Stimulated activated memory B cell treated with anti-CD40 and anti-IgM and Interleukin-4, amounts not matched to agents 10 μg/mL and 1 μg/mL and 100 μg/mL, for 72 hours (primary cell): ENCODE measurements at regions not wholly inside any gene's neighbourhood (a gene's known extent, or its start where the extent isn't known, plus 50 kb on each side); places are given as distances from the start of the nearest gene placed in this dataset.

Experiments
- ATAC-seq: fragments of 150-1000 bp; cut with Tn5 transposase; 2 replicates; pipeline ENCODE4 v1.10.0; 2021
- H3K27ac Mint-ChIP-seq: one replicate; pipeline ENCODE4 v1.8.0; 2022; ENCODE audit warnings: mild to moderate bottlenecking, mixed read lengths
- H3K27me3 Mint-ChIP-seq: one replicate; pipeline ENCODE4 v1.8.0; 2022; ENCODE audit warnings: mixed read lengths
- H3K36me3 Mint-ChIP-seq: one replicate; pipeline ENCODE4 v1.8.0; 2022; ENCODE audit warnings: mixed read lengths
- H3K4me1 Mint-ChIP-seq: one replicate; pipeline ENCODE4 v1.8.0; 2022; ENCODE audit warnings: mixed read lengths
- H3K4me3 Mint-ChIP-seq: one replicate; pipeline ENCODE4 v1.8.0; 2022; ENCODE audit warnings: mild to moderate bottlenecking, moderate library complexity, mixed read lengths
- H3K9me3 Mint-ChIP-seq: one replicate; pipeline ENCODE4 v1.8.0; 2022; ENCODE audit warnings: mixed read lengths

DNA sequence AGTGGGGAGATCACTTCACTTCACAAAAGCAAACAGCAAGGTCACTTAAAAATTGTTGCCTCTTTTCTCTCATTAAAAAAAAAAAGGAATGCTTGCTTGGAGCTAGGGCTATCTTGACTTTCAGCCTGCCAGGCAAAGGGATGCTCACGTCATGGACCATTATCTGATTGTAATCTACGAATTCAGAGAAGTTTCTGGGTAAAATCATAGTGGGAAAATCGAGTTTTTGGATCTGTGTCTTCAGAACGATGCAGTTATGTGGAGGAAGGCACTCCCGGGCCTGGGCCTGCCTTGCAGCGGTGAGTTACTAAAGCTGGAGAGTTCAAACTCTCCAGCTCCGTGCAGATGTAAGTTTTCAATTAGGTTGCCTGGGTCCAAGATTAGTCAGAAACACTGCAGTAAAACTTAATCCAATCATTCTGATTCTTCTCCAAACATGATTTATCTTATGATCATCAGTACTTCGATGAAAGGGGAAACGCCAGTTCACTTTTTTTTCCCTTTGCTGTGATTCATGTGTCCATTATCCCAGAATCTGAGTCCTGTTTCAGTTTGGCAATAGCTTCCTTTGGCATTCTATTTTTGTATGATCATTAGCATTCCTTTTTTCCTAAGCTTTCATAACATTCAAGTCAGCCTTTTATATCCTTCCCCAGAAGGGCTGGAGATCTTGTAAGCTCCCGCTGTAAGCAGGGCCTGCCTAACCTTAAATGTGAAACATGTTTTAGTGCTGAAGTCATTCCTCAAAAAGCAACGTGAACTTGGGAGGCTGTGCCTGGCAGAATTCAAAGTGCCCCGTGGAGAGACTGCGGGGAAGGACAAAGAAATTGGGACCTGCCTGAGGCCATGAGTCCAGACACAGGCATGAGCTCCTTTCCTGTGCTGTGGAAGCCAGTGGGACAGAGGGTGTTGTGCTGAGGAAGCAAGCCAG lies 119.3 kb upstream of the TWIST2 start:
- peaks cover 7% of the 10 kb centered on the region for H3K9me3 Mint-ChIP-seq
- H3K27me3 Mint-ChIP-seq, result peaks cover 8% of the 10 kb centered on the region
- H3K36me3 Mint-ChIP-seq, result no peaks in the 10 kb centered on the region
- ATAC-seq, result no peak
- no peak overlapping the region for H3K4me3 Mint-ChIP-seq
- H3K4me1 Mint-ChIP-seq, result no peaks in the 10 kb centered on the region
- H3K27ac Mint-ChIP-seq, result no peak overlapping the region

DNA sequence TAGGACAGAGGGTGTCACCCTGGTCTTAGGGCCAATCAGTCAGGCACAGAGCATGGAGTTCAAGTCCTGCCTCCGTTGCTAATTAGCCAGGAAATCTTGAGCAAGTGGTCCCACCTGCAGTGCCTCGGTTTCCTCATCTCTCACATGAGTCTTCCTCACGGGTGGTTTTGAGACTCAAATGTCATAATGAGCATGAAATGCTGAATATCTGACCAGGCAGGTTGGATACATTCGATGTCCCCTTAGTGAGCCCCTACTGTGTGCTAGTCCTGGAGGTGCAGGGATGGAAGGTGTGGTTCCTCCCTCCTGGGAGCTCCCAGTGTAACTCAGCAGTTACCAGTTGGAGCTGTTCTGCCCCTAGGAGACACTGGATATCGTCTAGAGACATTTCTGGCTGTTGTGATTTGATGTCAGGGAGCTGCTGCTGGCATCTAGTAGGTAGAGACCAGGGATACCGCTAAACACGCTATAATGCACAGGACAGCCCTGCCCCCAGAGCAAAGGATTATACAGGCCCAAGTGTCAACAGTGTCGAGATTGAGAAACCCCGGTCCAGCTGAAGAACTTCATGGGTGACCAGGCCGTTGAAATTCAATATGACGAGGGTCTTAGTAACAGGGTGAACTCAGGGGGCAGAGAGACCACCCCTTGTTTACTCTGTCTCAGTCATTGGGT lies 118.5 kb upstream of the TWIST2 start:
- Mint-ChIP-seq H3K27me3 (peaks cover 8% of the 10 kb centered on the region), H3K36me3 (no peaks in the 10 kb centered on the region), H3K4me1 (no peaks in the 10 kb centered on the region), H3K4me3 (no peak overlapping the region), H3K9me3 (peaks cover 6% of the 10 kb centered on the region), H3K27ac (no peak overlapping the region)
- no peak for ATAC-seq

DNA sequence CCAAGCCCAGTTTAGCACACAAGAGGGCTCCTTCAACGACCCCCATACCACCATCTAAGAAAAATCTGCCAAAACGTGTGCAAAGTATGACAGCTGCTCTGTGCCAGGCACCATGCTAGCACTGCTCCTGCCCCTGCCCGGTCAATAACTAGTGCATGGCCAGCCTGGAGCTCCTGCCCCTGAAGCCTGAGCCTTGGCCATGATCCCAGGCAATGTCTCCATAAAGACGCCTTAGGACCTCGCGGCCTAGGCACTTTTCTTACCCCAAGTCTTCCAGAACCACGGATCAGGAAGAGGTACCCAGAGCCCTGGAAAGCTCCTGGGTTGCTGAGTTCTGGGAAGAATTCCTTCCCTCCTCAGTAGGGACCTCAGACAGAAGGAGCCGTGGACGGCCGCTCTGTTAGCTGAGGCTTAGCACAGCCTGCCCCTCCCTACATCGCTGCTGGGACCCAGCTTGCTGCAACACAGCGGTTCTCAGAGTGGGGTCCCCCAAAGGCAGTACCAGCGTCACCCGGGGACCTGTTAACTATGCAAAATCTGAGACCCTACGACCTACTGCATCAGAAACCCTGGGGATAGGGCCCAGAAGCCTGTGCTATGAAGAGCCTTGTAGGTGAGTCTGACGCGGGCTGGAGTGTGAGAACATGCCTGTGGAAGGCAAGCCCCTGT lies 117.8 kb upstream of the TWIST2 start:
- peaks cover 6% of the 10 kb centered on the region for H3K9me3 Mint-ChIP-seq
- ATAC-seq, result no peak
- no peak overlapping the region for H3K27ac Mint-ChIP-seq
- no peak overlapping the region for H3K4me3 Mint-ChIP-seq
- H3K4me1 Mint-ChIP-seq, result no peaks in the 10 kb centered on the region
- peaks cover 16% of the 10 kb centered on the region for H3K27me3 Mint-ChIP-seq
- H3K36me3 Mint-ChIP-seq, result no peaks in the 10 kb centered on the region

DNA sequence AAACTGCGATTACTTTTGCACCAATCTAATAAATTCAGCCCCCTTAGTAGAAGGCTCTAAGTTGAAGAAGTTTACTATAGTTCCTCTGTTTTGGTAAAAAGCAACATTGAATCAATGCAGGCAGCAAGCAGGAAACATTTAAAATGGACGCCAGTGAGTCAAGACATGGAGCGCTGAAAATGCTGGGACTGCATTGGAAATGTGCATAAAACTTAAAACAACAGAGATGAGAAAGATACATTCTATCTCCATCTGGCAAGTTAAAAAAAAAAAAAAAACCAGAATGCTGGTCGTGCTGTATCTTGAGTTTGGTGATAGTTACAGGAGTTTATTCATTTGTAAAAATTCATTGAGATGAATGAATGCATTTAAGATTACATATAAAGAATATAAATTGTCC lies 117.0 kb upstream of the TWIST2 start:
- Mint-ChIP-seq H3K4me3 (no peak overlapping the region), H3K27me3 (peaks cover 19% of the 10 kb centered on the region), H3K4me1 (no peaks in the 10 kb centered on the region), H3K9me3 (peaks cover 6% of the 10 kb centered on the region), H3K27ac (no peak overlapping the region), H3K36me3 (no peaks in the 10 kb centered on the region)
- ATAC-seq, result no peak

DNA sequence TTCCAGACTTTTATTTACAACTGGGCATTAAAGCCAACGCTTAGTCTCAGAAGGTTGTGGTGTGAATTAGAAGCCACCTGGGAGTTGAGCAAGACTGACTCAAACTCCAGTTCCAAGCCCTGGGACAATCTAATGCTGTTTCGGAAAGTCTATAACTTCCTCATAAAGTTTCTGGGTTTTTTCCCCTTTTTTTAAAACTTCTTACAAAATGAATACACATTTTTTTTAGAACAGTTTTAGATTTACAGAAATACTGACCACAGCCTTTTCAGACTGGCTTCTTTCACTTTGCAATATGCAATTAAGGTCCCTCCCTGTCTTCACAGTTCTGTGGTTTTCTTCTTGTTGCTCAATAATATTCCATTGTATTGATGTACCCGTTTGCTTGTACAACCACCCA lies 115.9 kb upstream of the TWIST2 start:
- Mint-ChIP-seq H3K27me3 (peaks cover 21% of the 10 kb centered on the region), H3K9me3 (peaks cover 4% of the 10 kb centered on the region), H3K27ac (no peak overlapping the region), H3K4me1 (no peaks in the 10 kb centered on the region), H3K4me3 (no peak overlapping the region), H3K36me3 (no peaks in the 10 kb centered on the region)
- no peak for ATAC-seq

DNA sequence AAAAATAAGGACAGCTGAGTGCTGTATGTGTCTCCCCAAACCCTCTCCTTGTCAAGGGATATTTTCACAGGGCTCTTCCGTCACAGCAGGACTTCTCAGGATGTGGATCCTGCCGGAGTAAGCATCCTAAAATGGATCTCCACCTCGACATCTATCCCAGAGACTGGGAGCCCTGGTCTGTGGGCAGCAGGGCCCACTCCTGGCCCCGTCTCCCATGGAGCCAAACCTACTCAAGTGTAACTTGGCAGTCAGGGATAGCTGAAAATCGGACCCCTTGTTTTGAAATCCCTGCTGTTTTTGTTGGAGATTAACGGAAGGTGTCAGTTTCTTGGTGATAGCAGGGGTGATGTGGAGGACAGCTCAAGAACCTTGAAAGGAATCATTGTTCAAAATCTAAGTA lies 109.0 kb upstream of the TWIST2 start:
- no peak overlapping the region for H3K4me3 Mint-ChIP-seq
- no peaks in the 10 kb centered on the region for H3K9me3 Mint-ChIP-seq
- ATAC-seq, result no peak
- no peaks in the 10 kb centered on the region for H3K36me3 Mint-ChIP-seq
- H3K4me1 Mint-ChIP-seq, result no peaks in the 10 kb centered on the region
- H3K27ac Mint-ChIP-seq, result no peak overlapping the region
- peaks cover 77% of the 10 kb centered on the region for H3K27me3 Mint-ChIP-seq

DNA sequence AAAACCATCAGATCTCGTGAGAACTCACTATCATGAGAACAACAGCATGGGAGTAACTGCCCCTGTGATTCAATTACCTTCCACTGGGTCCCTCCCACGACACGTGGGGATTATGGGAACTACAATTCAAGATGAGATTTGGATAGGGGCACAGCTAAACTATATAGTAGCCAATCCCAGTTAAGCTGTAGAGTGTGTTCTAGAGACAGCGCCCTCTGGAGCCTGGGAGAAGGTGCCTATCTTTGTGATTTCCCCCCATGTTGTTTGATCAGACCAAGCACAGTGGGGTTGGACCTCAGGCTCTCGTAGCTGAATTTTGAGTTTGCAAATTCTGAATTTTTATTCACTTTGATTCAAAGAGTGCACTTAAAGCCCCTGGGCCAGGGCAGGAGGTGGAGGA lies 108.2 kb upstream of the TWIST2 start:
- no peak overlapping the region for H3K27ac Mint-ChIP-seq
- H3K4me3 Mint-ChIP-seq, result no peak overlapping the region
- H3K36me3 Mint-ChIP-seq, result no peaks in the 10 kb centered on the region
- H3K9me3 Mint-ChIP-seq, result no peaks in the 10 kb centered on the region
- H3K4me1 Mint-ChIP-seq, result no peaks in the 10 kb centered on the region
- ATAC-seq, result no peak
- peaks cover 81% of the 10 kb centered on the region for H3K27me3 Mint-ChIP-seq

DNA sequence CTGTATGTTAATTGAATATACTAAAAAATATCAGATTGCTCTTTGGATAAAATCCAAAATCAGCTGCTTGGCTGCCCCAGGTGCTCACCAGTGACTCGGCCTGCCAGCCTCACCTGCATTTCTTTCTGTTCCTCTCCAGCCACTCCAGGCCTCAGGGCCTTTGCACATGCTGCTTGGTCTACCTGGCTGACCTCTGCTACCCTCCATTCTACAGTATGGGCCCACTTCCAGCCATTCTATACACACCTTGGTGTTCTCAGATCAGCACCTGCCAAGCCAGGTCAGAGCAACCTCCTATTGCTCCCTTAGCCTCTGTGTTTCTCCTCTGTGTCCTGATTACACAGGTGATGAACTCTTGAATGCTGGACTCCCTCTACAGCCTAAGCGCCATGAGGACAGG lies 106.6 kb upstream of the TWIST2 start:
- Mint-ChIP-seq H3K27me3 (peaks cover 84% of the 10 kb centered on the region), H3K4me3 (no peak overlapping the region), H3K9me3 (no peaks in the 10 kb centered on the region), H3K36me3 (no peaks in the 10 kb centered on the region), H3K27ac (no peak overlapping the region), H3K4me1 (no peaks in the 10 kb centered on the region)
- no peak for ATAC-seq

DNA sequence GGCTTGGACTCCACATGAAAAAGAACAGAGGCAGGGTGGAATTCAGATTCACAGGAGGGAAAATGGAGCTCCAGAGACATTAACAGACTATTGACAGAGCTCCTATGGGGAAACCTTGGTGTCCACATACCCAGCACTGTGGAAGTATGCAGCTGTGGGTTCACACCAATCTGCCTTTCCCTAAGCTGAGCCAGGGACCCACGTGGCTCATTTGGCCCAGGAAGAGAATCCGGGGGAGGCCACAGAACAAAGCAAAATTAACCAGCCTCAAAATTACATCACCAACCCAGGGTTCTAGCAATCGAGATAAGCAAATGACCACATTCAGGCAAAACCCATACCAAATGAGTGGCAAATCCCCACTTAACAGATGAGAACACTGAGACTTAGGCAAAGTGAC lies 105.8 kb upstream of the TWIST2 start:
- Mint-ChIP-seq H3K4me1 (no peaks in the 10 kb centered on the region), H3K36me3 (no peaks in the 10 kb centered on the region), H3K4me3 (no peak overlapping the region), H3K9me3 (no peaks in the 10 kb centered on the region), H3K27me3 (peaks cover 83% of the 10 kb centered on the region), H3K27ac (no peak overlapping the region)
- no peak for ATAC-seq

DNA sequence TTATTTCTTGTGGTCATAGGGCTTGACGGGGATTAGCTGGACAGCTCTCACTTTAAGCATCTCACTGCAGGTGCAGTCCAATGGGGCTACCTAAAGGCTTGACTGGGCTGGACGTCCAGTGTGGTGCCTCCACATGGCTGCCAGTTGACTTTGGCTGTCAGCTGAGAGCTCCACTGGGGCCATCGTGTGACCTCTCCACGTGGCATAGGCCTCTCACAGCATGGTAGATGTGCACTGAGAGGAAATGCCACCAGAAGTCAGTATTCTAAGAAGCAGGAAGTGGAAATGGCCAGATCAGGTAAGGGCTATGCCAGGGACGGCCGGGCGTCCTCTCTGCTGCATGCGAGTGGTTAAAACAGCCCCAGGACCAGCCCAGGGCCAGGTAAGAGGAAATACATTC lies 105.2 kb upstream of the TWIST2 start:
- Mint-ChIP-seq H3K9me3 (no peaks in the 10 kb centered on the region), H3K27me3 (peaks cover 77% of the 10 kb centered on the region)

DNA sequence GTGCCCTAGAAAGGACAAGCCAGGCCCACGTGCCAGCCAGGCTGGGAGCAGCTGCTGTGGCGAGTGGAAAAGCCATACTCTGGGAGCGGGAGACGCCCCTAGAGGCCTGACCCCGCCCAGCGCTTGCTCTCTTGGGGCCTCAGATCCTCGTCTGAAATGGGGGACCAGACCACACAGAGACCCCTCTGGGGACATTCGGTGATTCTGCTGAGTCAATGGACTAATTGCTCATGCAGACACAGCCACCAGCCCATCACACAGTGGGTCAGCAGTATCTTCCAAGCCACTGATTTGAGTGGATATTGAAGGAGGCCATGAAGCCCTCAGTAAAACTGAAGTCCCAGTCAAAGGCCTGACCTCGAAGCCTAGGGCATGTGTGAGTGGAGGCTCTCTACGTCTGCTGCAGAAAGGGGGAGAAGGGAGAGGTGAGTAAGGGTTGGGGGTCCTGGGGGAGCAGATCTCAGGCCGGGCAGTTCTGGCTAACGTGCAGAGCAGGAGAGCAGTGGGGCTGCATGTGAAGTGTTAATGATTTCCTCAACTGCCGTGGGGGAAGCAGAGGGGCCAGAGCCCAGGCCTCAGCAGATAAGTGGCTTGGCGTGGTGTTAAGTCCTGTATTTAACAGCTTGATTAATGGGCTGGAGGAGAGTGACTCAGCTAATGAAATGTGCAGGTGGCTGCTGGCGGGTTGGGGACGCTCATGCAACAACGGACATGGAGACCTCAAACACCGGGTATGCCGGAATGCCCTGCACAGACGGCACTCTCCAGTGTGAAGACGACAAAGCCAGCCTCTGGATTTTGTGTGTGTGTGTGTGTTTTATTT lies 104.4 kb upstream of the TWIST2 start:
- Mint-ChIP-seq H3K27ac (no peak overlapping the region), H3K36me3 (no peaks in the 10 kb centered on the region), H3K4me1 (no peaks in the 10 kb centered on the region), H3K9me3 (no peaks in the 10 kb centered on the region), H3K27me3 (peaks cover 75% of the 10 kb centered on the region), H3K4me3 (no peak overlapping the region)
- no peak for ATAC-seq

More for the DNA sequence above, 105.2 kb upstream of the TWIST2 start:
- no peak overlapping the region for H3K27ac Mint-ChIP-seq
- ATAC-seq, result no peak
- H3K36me3 Mint-ChIP-seq, result no peaks in the 10 kb centered on the region
- no peak overlapping the region for H3K4me3 Mint-ChIP-seq
- H3K4me1 Mint-ChIP-seq, result no peaks in the 10 kb centered on the region

DNA sequence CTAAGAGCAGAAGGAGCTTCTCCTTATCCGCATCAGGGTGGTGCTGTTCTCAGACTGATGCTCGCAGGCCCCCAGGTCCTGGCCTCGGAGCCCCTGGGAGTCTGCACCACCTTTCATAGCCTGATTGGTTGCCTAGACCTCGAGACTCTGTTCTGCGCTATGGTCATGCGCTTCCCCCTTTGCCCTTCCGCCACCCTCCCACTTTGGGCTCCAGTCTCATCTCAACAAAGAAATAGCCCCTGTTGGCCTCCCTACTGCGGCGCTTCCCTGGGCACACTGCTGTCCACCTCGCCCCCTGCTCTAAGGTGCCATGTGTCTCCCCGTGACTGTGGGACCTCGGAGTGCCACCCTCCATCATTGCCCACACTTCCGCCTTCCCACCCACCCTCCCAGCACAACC lies 102.9 kb upstream of the TWIST2 start:
- Mint-ChIP-seq H3K9me3 (peaks cover 9% of the 10 kb centered on the region), H3K27me3 (peaks cover 60% of the 10 kb centered on the region), H3K4me1 (no peaks in the 10 kb centered on the region), H3K27ac (no peak overlapping the region), H3K4me3 (no peak overlapping the region), H3K36me3 (no peaks in the 10 kb centered on the region)
- ATAC-seq, result no peak

DNA sequence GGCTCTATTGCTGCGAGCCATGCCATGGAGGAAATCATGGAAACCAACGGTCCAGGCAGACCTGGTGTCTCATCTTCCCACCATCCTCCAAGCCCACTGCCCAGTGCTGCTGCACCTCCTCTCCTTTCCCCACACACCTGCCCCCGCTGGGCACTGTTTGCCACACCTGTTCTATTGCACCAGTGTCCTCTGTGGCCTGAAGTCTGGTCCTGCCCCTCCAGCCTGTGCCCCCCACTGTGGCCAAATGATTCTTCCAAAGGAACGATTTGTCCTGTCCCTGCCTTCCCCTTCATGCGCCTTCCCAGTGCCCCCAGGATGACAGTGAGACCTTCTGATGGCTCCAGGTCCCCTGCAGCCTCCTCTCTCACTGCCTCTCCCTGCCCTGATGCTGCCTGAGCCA lies 101.9 kb upstream of the TWIST2 start:
- H3K4me1 Mint-ChIP-seq, result no peaks in the 10 kb centered on the region

DNA sequence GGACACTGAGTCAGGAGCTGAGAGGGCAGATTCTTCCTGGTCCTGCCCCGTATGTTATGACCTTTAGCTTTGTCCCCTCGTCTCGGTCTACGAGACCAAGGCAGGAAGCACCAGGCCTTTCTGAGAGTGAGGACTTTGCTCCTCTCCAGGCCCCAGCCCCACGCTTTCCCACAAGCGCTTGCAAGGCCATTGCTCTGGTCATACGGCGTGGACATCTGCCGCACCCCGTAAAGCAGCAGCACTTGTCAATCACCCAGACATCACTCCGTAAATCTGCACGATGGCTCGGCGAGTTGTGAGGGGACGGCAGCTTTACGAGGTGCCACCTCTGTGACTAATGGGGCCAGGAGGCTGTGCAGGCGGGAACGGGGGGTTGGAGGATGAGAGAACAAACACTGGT lies 100.8 kb upstream of the TWIST2 start:
- no peak for ATAC-seq
- no peaks in the 10 kb centered on the region for H3K36me3 Mint-ChIP-seq
- H3K4me3 Mint-ChIP-seq, result no peak overlapping the region
- H3K27me3 Mint-ChIP-seq, result peaks cover 41% of the 10 kb centered on the region
- H3K4me1 Mint-ChIP-seq, result no peaks in the 10 kb centered on the region
- peaks cover 13% of the 10 kb centered on the region for H3K9me3 Mint-ChIP-seq
- H3K27ac Mint-ChIP-seq, result no peak overlapping the region

More for the DNA sequence above, 101.9 kb upstream of the TWIST2 start:
- no peak for ATAC-seq
- Mint-ChIP-seq H3K4me3 (no peak overlapping the region), H3K27ac (no peak overlapping the region), H3K36me3 (no peaks in the 10 kb centered on the region), H3K27me3 (peaks cover 51% of the 10 kb centered on the region), H3K9me3 (peaks cover 13% of the 10 kb centered on the region)

DNA sequence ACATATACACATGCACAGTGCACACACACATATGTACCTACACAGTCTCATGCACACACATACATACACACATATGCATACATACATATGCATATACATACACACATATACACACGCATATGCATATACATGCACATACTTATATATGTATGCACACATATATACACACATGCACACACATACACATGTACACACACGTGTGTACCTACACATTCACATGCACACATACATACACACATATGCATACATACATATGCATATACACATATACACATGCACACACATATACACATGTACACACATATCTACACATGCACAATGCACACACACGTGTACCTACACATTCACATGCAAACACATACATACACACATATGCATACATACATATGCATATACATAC lies 100.3 kb upstream of the TWIST2 start:
- Mint-ChIP-seq H3K4me1 (no peaks in the 10 kb centered on the region), H3K27me3 (peaks cover 36% of the 10 kb centered on the region), H3K4me3 (no peak overlapping the region), H3K9me3 (peaks cover 13% of the 10 kb centered on the region), H3K36me3 (no peaks in the 10 kb centered on the region), H3K27ac (no peak overlapping the region)
- no peak for ATAC-seq
